GM21737 (cell line): ENCODE measurements at regions not wholly inside any gene's neighbourhood (a gene's known extent, or its start where the extent isn't known, plus 50 kb on each side); places are given as distances from the start of the nearest gene placed in this dataset.

Experiments used
- ATAC-seq: cut with Tn5 transposase; IDR thresholded peaks from one replicate; pipeline ENCODE4 v1.9.1; 2021; ENCODE audit warnings: mild to moderate bottlenecking, moderate library complexity; ENCODE audit not compliant: unreplicated experiment

DNA sequence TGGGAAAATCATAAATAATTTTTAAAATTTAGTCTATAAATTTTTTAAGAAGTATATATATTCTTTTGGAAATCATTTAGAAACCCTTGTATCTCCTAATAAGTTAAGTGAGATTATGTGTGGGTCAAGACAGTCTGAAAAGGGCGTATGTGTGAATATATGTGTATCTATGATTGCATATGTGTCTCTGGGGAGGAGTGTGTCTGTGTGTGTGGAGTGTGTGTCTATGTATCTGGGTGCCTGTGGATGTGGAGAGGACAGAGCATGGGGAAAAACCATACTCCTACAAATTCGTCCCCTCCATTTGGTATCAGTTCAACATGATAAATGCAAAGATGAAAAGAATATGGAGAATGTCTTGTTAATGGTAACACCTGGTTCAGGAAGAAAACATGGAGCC is 342.0 kb upstream of the ACTBL2 start:
- ATAC-seq, result no peak

DNA sequence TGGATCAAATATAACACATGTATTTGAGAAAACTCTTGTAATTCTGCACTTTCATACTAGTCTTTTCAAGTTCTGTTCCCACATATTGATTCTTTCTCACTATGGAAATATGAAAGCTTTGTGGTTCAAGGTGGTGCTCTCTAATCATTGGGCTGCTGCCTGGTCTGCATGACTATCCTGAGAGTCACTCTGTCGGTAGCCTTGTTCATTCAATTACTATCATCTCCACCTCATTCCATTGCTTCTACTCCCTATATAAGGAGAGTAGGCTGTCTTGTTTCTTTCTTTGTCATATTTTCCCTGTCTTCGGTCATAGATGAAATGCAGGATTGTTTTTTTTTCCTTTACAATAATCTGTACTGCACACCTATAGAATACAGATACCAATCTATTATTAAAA is 341.4 kb upstream of the ACTBL2 start:
- no peak for ATAC-seq

DNA sequence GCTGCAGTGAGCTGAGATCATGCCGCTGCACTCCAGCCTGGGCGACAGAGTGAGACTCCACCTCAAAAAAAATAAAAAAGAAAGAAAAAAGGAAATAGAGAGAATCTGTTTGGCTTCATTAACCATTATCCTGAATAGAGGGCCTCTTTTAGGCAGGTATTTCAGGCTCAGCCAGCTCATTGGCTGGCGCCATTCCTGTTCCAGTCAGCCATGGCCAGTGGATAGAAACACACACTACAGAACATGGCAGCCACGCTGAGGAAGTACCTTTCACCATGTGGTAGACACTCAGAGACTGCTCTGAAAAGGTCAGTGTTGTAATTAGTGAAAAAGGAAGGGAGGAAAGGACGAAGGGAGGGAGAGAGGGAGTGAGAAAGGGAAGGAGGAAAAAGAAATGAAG is 340.0 kb upstream of the ACTBL2 start:
- no peak for ATAC-seq

DNA sequence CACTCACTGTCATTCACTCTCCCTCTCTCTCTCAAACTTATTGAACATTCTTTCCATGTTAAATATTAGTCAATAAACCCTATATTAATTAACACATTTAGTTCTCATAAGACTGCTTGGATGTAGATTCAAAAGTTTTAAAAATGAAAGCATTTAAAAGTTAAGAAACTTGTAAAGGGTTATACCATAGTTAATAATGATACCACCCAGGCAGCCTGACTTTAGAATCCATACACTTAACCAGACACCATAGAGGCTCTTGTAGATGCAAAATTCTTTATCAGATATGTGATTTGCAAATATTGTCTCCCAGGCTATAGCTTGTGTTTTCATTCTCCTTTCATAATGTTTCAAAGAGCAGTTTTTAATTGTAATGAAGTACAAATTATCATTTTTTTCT is 335.8 kb upstream of the ACTBL2 start:
- ATAC-seq, result no peak

DNA sequence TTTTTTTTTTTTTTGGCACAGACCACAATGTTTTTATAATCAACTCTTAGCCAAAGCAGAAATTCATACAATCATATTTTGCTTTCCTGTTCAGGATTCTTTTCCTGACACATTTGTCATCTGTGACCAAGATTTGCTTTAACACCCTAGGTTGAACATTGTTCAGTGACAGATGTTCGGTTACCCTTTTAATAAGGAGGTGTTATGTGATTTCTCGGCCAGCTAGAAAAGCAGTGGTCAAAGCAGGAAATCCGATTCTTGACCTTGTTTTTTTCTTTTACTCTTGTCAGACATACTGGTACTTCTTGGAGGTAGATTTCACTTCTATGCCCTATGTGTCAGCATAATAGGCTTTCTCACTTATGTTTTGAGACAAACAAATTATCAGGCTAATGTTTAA is 335.3 kb upstream of the ACTBL2 start:
- no peak for ATAC-seq

DNA sequence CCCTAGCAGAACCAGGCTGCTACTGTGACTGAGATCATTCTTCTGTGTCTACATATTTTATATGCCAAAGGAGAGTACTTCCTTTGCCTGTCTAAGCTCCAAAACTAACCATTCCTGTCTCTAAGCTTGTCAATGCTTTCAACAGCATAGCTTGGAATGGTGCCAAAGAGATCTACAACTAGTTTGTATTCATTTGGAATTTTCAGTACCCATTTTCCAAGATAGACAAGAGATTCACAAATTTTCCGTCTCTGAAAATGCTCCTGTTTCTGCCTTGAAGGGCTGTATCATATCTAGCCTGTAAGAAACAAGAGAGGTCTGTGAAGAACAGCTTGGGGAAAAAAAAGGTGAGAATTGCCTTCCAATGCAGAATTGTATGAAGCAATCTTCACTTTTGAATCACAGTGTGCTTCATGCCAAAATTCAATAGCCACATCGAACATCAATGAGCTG is 334.4 kb upstream of the ACTBL2 start:
- no peak for ATAC-seq

DNA sequence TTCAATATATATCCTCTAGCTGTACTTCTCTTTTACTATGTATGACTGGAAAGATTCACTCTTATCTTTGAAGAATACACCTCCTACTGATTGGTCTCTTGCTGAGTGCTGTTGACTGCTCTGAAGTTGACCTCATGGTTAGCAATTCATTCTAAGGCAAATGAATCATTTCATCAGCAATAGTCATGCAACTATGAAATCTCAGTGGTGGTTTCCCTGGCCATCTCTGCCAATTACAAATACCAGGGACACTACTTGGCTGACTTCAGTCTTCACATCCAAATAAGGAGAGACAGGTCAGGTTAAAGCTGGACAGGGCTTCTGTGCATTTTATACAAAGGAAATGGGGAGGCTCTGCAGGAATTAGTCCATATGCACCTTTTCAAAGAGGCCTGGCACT is 333.5 kb upstream of the ACTBL2 start:
- no peak for ATAC-seq

DNA sequence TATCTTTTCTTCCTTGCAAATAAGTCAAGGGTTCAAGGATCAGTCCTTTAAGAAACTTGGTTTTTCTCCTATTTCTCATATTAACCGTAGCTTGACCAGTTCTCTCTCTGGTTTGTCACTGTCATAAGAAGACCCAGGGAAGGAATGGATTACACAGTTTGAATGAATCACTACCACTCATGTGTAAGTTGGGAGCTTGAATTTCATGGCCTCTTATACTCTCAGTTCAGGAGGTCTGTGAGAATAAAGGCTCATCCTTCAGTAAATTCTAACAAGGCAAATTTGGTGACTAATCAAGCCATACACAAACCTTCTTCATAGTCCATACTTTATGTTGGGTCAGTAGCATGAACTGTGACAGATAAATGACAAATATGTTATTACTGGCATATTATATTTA is 323.1 kb upstream of the ACTBL2 start:
- ATAC-seq, result no peak

DNA sequence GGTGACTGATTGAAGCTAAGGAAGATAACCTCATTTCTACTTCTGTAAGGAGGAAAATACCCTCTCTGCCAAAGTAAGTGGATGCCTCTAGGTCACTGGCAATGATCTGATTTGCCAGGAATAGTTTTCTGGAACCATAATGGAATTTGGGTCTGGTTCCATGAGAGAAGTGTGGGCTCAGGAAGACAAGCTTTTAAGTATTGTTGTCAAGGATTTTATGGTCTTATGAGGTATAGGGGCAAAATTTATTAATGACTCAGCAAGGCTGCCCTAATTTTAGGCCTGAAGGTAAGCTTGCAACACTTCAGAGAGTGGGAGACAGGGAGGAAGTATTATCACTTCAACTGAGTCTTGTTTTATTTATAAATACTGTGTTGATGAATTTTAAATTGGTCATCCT is 322.6 kb upstream of the ACTBL2 start:
- no peak for ATAC-seq

DNA sequence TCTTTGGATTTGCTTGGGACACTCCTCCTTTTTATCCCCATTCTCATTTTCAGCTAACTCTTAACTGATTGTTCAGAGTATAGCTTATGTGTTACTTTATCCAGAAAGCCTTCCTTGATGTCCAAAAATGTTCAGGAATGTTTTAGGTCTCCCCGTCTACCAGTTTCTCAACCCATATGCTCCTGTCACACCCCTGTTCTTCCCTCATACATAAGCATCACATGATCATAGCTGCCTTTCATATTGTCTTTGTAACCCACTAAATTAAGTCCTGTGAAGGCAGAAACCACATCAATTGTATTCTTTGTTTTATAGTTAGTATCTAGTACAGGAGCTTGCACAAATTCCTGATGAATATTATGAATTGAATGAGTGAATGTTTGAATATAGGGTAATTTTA is 321.9 kb upstream of the ACTBL2 start:
- no peak for ATAC-seq

DNA sequence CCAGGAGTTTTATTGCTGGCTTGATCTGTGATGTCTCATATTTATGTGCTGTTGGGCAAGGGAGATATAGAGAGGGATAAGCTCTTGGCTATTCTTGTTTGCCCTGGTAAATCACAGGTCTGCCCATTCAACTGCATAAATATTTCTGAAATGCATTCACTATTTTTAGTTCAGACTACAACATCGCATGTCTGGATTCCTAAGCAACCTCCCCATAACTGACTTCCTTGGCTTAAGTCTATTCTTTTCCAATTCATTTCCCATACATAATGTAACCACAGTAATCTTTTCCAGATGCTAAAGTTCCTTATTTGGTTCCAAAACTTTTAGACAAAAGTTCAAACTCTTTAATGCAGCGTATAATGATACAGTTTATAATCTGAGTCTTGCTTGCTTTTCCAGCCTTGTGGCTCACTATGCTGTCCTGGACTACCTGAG is 321.4 kb upstream of the ACTBL2 start:
- no peak for ATAC-seq

DNA sequence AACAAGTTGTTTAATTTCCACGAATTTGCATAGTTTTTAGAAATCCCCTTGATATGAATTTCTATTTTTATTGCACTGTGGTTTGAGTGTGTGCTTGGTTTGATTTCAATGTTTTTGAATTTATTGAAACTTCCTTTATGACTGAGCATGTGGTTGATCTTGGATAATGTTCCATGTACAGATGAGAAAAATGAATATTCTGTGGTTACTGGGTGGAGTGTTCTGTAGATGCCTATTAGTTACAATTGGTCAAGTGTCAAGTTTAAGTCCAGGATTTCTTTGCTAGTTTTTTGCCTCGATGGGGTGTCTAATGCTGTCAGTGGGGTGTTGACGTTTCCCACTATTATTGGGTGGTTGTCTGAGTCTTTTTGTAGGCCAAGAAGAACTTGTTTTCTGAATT is 319.5 kb upstream of the ACTBL2 start:
- ATAC-seq, result no peak

DNA sequence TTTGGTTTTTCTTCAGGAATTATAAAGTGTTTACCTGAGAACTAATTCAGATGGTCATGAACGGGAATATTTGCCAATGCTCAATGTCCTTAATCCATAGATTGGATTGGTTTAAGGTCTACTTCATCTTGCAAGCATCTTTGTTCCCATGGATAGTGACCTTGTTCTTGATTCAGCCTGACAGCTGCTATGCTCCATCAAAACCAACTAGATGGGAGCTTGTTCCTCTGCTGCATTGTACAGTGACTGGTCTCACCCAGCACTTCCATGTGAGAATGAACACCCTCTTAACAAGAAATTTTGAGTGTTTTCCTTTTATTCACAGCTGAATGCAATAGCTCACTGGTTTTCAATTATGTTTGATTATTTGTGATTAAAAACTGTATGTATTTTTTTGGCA is 312.6 kb upstream of the ACTBL2 start:
- no peak for ATAC-seq

DNA sequence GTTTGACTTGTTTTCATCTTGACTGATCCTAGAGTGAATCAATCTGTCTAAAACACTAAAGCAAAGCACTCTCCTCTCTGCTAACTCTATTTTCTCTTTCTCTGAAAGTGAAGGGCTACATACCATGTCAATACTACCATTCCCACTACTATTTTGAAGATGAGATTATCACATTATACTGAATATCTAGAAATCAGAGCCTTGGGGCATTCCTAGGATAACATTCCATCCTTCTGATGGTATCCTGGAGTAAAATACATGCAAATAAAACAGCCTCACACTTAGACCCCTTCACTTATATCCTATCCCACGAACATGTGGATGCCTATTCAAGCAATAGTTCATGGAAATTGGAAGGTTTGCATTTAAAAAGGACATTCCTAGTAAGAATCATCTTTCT is 309.3 kb upstream of the ACTBL2 start:
- no peak for ATAC-seq

DNA sequence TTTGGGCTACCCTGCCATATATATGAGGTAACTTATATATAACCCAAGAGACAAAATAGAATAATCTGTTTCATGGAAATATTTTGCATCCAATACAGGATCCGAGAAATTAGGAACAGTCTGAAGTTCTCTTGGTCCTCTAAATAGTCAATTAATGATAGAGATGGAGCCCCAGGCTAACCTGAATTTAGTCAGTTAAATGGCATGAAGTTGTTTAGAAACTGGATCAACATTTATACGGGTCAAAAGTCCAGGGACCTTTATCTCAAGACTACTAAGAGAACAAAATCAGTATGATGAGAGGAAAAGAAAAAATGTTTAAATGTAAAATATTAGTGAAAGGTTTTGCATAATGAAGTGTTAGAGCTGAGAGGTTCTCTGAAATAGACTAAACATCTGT is 303.3 kb upstream of the ACTBL2 start:
- ATAC-seq, result no peak

DNA sequence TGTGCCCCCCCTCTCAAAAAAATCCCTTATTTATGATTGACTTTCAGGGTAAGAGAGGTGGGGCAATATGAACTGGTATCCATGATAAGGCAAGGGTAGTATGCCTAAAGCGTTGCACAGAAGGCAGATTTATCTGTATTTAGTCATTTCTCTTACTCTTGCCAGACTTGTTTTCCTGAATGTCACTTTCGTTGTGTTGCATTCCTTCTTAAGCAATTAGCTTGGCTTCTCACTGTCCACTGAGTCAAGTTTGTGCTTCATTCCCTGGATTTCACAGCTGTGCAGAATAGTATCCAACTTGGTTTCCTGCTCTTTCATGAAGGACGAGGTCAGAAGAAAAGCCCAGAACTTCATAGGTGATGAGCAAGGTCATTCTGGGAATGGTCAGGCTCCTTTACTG is 301.5 kb upstream of the ACTBL2 start:
- ATAC-seq, result no peak

DNA sequence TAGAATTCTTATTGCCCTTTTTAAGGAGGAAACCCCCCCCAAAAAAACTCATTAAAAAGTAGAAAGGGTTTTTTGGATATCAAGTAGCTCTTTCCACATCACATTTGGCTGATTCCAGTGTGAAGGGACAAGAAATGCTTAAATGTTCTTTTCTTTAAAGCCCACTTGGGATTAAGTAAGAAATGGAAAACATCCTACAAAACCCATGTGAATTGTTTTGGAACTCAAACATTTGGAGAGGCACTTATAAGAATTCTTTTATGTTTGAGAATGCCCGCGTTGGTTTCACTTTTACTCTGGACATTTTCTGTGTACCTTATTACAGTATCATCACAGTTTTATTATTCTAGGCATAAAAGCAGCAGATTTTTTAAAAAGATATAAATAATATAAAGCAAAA is 301.1 kb upstream of the ACTBL2 start:
- ATAC-seq, result no peak

DNA sequence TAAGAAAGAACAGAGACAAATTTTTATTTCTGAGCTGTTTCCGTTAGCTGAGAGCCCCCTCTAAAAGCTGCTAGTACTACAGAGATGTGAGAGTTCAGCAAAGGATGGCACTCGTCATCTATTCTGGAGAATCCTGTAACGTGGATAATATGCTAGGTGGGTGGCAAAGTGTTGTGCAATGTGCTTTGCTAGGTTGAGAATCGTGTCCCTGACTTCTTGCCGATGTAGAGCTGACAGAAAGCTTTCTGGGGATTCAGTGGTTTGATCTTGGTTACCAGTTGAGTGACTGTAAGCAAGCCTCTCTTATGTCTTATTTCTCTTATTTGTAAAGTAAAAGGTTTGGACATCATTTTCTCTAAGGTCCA is 298.3 kb upstream of the ACTBL2 start:
- ATAC-seq, result no peak

DNA sequence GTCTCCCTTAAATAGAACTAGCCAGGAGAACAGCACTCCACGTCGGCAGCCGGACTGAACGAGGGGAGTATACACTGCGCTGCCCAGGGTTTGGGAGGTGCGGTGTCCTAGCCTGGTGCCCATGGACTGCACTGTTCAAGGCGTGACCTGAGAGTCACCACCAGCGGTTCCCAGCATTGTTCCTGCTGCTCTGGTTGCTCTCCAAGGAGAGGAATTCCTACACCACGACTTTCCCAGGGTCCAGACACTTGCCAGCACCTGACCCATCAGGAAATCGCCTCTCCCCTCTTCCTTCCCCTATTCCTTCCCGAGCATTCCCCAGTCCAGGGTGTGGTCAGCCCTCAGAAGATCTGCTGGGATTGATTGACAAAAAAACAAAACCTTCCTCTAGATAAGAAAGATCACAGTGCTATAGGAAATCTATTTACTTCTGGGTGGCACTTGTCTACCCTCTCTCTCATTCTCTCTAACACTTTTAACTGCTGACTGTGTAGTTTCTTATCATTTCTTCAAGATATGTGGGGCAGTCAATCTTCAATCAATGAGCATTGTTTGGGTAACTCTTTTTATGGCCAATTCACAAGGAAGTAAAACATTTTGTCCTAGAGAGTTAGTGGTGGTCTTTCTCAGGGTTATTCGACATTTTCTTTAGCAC is 297.8 kb upstream of the ACTBL2 start:
- ATAC-seq, result no peak

DNA sequence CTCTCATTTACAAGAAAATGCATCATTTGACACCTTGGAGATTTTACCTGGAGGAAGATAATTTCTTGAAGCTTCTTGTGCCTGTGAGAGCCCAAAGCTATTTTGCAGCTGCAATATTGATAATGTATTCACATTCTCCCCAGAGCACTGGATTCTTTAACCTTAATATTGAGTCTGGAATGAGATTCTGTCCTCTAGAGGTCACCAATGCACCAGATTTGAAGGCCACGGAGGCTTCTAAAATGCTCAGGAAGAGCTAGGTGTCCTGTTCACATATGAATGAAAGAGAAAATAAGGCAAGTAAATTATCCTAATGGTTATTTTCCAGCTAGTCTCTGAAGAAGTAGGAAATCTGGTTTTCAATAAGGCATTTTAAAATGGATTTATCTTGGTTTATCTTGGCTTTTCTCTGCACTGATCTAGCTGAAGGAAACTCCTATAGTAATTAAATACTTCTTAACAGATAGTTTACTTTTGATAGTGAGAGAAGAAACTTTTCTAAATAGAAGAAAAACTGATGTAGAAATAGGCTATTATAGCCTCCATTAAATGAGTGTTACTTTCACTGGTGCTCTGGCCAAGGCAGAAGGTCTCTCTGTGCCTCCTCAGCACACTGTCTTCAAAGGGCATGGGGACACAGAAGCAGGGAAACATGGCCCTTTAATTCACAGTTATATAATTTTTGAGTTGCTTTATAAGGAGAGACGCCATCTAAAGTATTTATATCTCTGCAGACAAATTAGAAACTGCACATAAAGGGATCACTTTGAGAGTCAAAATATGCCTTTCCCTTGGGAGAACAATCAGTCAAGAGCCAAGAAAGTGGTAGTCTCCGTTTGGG is 297.0 kb upstream of the ACTBL2 start:
- ATAC-seq, result no peak

DNA sequence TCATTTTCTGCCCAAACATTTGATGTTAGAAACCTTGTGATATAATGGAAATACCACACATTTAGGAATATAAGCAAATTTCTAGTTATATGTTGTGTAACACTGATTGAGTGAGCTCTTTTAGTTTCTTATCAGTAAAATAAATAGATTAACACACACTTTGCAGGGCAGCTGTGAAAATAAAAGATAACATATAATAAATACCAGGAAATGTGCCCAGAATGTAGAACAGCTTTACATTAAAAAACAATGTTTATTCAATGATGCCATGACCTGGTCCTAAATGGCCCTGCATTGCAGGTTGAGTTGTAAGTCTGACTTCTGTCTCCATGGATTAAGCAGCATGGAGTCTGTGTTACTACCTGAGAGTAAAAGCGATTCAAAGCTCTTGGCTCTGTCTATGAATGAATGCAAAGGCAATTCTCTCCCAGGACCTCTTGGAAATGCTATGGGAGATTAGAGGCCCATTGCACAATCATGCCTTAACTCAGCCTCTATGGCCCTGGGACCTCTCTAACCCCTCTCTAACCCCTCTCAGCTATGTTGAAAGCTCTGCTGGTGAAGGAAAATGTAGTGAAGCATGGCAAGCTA is 296.0 kb upstream of the ACTBL2 start:
- no peak for ATAC-seq

DNA sequence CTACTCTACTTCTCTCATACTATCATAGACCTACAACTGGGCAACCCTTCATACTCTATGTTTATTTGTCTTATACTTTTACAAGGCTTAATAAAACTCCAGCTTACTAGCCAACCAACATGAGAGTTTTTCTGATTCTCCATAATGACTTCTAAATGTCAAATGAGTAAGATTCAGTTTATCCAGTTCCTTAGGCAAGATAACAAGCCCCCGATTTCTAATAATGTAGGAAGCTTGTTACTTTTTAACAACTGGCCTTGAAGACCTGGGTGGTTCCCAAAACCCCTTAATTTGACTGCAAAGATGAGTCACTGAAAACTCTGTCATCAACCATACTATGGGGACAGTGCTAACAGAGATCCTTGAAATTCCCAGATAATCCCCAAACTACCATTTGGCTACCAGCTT is 294.6 kb upstream of the ACTBL2 start:
- ATAC-seq, result no peak
